ENCODE measurements at regions not wholly inside any gene's neighbourhood (a gene's known extent, or its start where the extent isn't known, plus 50 kb on each side); places are given as distances from the start of the nearest gene placed in this dataset.

DNA sequence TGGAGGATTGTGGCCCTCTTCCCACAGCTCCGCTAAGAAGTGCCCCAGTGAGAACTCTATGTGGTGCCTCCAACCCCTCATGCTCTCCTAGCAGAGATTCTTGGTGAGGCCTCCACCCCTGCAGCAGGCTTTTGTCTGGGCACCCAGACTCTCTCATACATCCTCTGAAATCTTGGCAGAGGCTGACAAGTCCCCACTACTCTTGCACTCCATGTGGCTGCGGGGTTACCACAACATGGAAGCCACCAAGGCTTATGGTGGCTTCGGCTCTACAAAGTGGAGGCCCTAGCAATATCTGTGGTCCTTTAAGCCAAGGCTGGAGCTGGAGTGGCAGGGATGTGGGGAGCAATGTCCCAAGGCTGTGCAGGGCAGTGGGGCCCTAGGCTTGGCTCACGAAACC is 255.2 kb downstream of the COX7B2 start:
- ATAC-seq, result no peak
- Histone ChIP-seq H3K27ac (no peak overlapping the region), H3K4me1 (no peaks in the 10 kb centered on the region), H3K9me3 (no peaks in the 10 kb centered on the region), H3K36me3 (no peaks in the 10 kb centered on the region), H3K4me3 (no peak overlapping the region), H3K27me3 (no peaks in the 10 kb centered on the region)
- no peak for DNase-seq
- WGBS (ENCODE audit: insufficient coverage, low coverage, low lambda C conversion rate, missing lambda C conversion rate), result 88% methylated on average over 3 of the region's 4 CpGs
- intact Hi-C loops (cut with DNase I), result no loop called here
- TF ChIP-seq CTCF (IDR thresholded peaks at IDR 0.05) (no peak), POLR2A (IDR thresholded peaks at IDR 0.05) (no peak)

- ATAC-seq (no peak), DNase-seq (no peak)
- no peaks in the 10 kb centered on the region for H3K36me3 ChIP-seq
- H3K9me3 ChIP-seq, result no peaks in the 10 kb centered on the region
- no peaks in the 10 kb centered on the region for H3K27me3 ChIP-seq
- TF ChIP-seq CTCF (IDR thresholded peaks at IDR 0.05) (no peak), POLR2A (IDR thresholded peaks at IDR 0.05) (no peak)
- intact Hi-C loops (cut with DNase I), result no loop called here
- no peak overlapping the region for H3K27ac ChIP-seq
- H3K4me3 ChIP-seq, result no peak overlapping the region
- no peaks in the 10 kb centered on the region for H3K4me1 ChIP-seq
- WGBS (ENCODE audit: insufficient coverage, low coverage, low lambda C conversion rate, missing lambda C conversion rate), result 26% methylated on average over 2 of the region's 2 CpGs
These were observed 259.5 kb upstream of the GABRA2 start for GRCh38 chr4:46649390-46649789.

GRCh38 chr4:46648088-46648744 is 258.3 kb upstream of the GABRA2 start:
- intact Hi-C loops (cut with DNase I), result no loop called here
- no peak overlapping the region for H3K27ac ChIP-seq
- ATAC-seq (peak; percentile 75 to 97 (median 89)), DNase-seq (no peak)
- 0% methylated on average over 1 of the region's 2 CpGs for whole genome bisulfite sequencing (ENCODE audit: insufficient coverage, low coverage, low lambda C conversion rate, missing lambda C conversion rate)
- H3K9me3 ChIP-seq, result no peaks in the 10 kb centered on the region
- no peaks in the 10 kb centered on the region for H3K4me1 ChIP-seq
- no peak overlapping the region for H3K4me3 ChIP-seq
- H3K27me3 ChIP-seq, result no peaks in the 10 kb centered on the region
- TF ChIP-seq CTCF (IDR thresholded peaks at IDR 0.05), result peak; percentile 43 to 72 (median 62)
- no peak for TF ChIP-seq POLR2A (IDR thresholded peaks at IDR 0.05)
- no peaks in the 10 kb centered on the region for H3K36me3 ChIP-seq

DNA sequence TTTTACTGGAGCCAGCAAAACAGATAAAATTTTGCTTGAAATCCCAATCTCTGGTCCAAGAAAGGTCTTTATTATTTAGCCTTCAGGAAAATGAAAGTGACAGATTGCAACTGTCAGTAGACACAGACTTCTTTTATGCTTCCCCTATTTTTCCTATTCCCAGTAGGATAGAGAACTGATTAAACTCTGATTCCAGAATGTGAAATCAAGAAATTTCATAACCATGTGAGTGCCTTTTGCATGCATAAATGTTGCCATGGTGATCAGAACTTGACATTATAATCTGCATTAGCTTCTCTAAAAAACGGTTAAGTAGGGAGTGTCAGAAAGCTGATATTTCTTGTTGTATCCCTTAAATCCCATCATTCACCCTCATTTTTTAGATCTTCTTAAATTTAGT is 255.2 kb upstream of the GABRA2 start:
- Histone ChIP-seq H3K9me3 (no peaks in the 10 kb centered on the region), H3K27ac (no peak overlapping the region), H3K4me3 (no peak overlapping the region), H3K4me1 (no peaks in the 10 kb centered on the region), H3K36me3 (no peaks in the 10 kb centered on the region), H3K27me3 (no peaks in the 10 kb centered on the region)
- ATAC-seq (no peak), DNase-seq (no peak)
- intact Hi-C loops (cut with DNase I), result no loop called here
- 47% methylated on average over 1 of the region's 1 CpG for WGBS (ENCODE audit: insufficient coverage, low coverage, low lambda C conversion rate, missing lambda C conversion rate)
- TF ChIP-seq CTCF (IDR thresholded peaks at IDR 0.05) (no peak), POLR2A (IDR thresholded peaks at IDR 0.05) (no peak)

Data from right lobe of liver (tissue), 6 donors.